GM19438 (cell line): ENCODE measurements at regions not wholly inside any gene's neighbourhood (a gene's known extent, or its start where the extent isn't known, plus 50 kb on each side); places are given as distances from the start of the nearest gene placed in this dataset.
A peak's percentile ranks its signal among the peaks of the same experiment; 100 is the strongest.
"Not testable (repeated sequence)": the region's sequence is repeated elsewhere in the genome, so short reads cannot be mapped to it uniquely, and the experiment has no call there.

Source experiments
- ATAC-seq: cut with Tn5 transposase; IDR thresholded peaks from one replicate; pipeline ENCODE4 v1.9.1; 2021; ENCODE audit warnings: low read depth; ENCODE audit not compliant: unreplicated experiment

DNA sequence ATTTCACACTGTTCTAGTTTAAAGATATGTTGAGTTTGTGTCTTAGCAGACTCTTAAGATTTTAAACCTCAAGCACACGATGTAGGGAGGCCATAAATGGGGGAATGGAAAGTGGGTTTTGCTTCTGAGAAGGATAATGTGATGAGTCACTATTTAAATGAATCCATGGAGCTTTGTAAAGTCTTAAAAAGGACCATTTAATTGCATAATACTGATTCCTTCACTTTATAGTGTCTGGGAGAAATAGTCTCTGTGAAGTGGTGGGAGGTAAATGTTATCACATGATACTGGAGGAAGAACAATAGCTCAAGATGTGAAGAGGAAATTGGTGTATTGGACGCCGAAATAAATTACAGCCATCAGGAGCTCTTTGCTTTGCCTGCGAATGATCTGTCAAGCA, 84.0 kb upstream of the MYO3A start:
- ATAC-seq: no peak

DNA sequence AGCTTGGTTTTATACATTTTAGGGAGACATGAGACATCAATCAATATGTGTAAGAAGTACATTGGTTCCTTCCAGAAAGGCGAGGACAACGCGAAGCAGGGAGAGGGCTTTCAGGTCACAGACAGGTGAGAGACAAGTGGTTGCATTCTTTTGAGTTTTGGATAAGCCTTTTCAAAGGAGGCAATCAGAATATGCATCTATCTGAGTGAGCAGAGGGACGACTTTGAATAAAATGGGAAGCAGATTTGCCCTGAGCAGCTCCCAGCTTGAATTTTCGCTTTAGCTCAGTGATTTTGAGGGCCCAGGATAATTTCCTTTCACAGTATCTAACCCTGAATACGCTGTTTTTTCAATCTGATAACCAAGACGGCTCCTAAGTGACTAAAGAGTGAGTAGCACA, 82.5 kb upstream of the MYO3A start:
- ATAC-seq: no peak

DNA sequence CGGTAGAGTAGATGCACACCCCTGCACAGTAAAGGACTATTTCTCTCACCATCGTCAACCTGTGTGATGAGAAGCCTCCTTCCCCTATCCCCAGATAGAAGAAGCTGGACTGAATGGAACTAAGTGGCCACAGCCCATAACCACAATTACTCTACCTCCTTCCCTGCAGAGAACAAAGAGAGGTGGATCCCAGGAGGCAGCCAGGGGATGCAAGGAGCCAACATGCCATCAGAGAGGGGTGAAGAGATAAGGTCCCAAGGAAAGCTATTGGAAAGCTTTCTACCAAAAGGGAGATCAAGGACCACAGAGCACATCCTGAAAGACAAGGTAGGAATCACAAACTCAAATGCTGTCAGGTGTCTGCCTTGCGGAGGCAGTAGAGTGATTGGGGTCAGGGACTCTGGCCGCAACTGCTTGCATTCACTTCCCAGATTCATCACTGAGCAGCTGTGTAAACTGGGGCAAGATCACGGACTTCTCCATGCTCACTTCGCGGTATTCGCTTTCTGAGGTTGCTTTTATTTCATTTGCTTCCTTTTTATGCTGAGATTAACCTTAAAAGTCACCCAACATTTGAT, 81.6 kb upstream of the MYO3A start:
- ATAC-seq: no peak

DNA sequence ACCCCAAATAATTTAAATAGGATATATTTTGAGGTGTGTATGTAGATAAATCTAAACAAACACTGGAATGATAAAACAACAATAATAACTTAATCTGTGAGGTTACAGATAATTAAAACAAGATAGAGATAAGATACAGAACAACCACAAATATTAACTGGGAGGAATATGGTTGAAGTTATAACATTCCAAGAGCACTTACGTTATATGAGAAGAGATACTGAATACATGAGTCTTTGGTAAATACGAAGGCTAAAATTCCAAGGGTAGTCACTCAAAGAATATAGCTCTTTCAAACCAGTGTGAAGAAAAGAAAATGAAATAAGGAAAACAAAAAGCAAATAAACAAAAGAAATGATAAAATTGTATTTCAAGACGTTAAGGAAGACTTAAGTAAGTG, 76.0 kb upstream of the MYO3A start:
- ATAC-seq: no peak

DNA sequence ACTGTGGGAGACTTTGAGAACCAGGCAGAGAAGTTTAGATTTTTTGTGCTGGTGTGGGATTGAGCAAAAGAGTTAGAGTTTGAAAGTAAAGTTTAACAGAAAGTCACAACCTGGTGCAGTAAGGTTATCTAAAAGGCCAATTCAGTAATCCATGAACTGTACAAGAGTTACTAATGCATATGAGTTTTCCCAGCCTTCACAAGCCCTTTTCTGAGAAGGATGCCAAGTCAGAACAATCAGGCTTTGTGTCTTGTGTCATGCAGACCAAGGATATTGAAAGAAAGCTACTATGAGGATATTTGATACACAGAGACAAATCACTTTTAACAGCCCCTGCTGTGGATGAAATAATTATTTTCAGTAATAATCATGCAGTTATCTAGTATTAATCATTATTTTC, 68.8 kb upstream of the MYO3A start:
- no peak for ATAC-seq

DNA sequence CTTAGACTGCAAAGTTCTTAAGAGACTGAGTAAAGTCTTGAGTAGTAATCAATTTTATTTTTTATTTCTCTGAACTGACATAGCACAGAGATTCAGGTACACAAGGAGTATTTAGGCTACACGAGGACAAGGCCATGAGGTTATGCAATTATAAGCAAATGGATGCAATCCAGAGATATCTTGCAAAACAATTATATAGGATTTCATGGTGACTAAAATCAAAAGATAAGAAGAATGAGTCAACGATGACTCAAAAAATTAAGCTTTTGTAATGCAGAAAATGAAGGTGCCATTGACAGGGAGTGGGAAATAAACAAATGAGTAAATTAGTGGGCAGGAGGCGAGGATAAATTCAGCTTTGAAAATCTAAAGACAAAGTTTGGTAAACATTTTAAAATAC, 66.7 kb upstream of the MYO3A start:
- ATAC-seq: no peak

DNA sequence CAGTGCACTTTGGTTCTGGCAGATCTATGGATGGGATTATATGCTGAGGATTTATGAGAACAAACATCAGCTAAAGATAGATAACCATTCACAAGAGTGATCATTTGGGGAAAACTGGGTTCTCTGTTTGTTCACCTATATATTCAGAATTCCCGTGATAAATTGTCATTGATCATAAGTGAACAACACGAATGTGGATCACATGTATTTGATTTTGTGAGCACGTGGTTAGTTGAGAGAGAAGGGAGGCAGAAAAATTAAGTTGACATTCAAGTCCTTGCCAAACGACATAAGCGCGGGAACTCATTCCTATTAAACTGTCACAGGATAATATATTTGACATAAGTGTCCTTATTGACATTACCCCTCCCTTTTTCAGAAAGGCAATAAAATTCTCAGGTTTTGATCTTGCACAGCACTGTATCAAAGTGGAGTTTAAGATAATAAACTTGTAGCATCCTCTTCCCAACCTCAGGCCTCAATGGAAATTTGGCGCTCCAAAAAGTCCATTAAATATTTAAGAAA, 64.9 kb upstream of the MYO3A start:
- ATAC-seq: no peak

DNA sequence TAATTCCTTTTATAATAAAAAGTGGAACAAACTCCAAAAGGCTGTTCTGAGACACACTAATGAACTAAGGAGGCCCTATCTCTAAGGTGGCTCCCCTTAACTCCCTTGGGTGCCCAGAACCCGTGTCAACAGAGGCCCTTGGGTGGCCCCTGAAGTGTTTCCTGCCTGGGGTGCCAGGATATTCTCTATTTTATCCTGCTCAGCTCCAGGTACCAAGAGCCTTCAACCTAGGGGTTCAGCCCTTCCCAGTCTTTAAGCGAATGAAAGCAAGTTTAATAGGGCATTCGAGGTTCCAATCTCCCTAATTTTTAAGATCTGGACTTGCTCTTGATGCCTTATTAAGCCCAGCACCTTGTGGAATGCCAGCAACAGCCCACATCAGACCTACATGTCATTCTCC, 64.4 kb upstream of the MYO3A start:
- ATAC-seq: no peak

DNA sequence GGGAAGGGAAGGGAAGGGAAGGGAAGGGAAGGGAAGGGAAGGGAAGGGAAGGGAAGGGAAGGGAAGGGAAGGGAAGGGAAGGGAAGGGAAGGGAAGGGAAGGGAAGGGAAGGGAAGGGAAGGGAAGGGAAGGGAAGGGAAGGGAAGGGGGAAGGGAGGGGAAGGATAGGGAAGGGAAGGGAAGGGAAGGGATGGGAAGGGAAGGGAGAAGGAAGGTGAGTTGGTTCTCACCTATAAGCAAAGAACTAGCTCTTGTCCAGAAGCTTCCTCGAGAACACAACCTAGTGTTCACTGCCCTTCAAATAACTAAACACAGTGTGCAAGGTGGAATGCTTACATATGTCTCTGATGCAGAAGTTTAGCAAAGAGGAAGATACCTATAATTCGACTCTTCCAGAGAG, 59.6 kb upstream of the MYO3A start:
- ATAC-seq: not testable (repeated sequence)

DNA sequence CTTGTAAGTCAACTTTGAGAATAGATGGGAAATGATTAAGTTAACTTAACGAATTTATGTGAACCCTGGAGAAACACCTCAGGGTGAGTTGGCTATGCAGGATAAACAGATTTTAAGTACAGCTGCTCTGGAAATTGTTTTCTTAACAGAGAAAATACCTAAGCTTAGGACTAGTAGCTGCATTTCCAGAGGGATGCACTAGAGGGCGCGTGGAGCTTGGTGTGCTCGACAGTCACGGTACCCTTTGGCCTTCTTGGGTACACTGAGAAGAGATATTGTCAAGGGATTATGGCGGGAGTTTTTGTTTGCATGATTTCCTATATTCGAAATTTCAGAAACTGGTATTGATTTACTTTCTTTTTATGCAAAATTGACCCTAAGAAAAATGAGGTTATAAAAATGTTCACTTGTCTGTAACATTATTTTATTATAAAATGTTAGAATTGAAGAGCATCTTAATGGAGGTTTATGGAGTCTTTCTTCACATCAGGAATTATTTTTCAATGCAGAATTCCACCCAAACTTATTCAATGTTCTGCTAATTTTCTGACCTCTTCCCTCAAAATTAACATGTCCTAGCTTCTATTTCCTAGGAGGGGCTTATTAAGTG, 58.4 kb upstream of the MYO3A start:
- ATAC-seq: peak; percentile 73

DNA sequence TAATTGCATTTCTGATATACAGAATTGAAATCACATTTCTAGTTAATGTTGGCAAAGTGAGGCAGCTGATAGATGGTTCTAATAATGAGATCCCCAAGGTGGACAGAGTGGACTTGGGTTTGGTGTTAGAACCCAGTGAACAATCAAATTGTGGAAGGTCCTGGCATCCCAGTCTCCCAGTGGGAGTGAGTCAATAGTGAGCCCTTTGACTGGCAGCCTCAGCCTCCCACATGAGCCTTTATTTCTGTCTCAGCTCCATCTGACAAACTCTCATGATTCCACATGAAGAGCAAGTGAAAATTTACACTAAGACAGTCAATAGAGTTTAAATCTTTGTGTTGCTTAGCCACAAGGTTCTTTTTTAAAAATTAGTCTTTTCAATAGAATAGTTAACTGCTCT, 56.7 kb upstream of the MYO3A start:
- no peak for ATAC-seq
